GM19035 (cell line): ENCODE measurements at regions not wholly inside any gene's neighbourhood (a gene's known extent, or its start where the extent isn't known, plus 50 kb on each side); places are given as distances from the start of the nearest gene placed in this dataset.

Experiments
- ATAC-seq: cut with Tn5 transposase; IDR thresholded peaks from one replicate; pipeline ENCODE4 v1.9.1; 2021; ENCODE audit not compliant: unreplicated experiment

DNA sequence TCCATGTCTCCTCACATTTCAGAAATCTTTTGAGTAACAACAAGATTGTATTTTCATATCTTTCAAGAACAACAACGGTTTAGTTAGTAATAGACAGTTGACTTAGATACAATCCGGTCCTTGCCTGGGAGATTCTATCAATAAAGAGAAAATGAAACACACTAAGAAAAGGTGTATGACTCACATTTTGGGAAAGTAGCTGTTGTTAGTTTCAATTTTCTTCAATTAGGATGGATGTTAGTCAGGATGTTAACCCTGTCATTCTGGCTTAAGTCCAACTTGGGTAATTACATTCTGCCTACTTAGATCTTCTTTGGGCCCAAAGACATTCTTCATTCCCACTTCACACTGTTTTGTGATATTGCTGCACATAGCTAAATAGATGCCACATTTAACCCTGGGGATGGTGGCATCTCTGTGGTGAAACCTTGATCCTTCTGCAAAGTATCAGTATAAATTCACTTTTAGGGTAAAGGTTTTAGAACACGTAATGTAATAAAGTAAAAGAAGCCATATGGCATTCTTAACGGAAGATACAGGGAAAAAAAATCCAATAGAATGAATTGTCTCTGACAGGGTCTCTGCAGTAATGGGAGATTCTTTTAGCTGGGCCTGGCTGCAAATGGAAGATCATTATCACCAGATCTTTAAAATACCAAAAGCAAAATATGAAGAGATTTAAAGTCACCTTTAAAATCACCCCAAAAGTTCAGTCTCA is 365.5 kb downstream of the FIGN start:
- ATAC-seq: no peak

DNA sequence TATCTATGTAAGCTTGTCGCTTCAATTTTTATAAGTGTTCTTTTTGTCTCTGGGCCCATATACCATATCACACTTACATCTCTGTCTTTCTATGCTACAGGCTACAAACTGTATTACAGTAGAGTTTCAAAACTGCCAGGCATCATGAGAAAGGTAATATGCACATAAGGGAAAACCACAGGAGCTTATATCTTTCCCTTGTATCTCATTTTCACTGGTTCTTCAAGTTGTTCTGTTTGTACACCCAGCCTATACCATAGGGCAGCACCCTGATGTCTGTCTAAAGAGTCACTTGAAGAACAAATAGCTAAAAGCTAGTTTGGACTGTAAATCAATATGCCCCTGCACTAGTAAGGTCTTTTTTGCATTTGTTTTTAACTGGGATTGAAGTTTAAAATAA is 366.7 kb downstream of the FIGN start:
- no peak for ATAC-seq

DNA sequence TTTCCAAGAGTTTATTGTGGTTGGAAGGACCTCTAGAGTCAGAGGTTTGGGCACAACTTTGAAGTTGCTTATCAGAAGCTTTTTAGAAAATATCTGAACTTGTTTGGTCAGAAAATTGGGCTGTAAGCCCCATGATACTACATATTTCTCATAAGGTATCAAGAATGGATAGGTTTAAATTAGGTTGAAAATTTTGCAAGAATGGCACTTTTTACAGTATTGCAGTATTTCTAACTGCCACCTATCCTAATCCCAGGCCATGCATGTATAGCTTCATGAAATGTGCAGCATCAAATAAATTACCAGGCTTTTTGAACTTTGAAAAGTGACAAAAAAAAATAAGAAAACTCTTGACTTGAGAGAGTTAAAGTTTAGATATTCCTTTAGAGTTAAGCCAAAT is 367.2 kb downstream of the FIGN start:
- ATAC-seq: no peak

DNA sequence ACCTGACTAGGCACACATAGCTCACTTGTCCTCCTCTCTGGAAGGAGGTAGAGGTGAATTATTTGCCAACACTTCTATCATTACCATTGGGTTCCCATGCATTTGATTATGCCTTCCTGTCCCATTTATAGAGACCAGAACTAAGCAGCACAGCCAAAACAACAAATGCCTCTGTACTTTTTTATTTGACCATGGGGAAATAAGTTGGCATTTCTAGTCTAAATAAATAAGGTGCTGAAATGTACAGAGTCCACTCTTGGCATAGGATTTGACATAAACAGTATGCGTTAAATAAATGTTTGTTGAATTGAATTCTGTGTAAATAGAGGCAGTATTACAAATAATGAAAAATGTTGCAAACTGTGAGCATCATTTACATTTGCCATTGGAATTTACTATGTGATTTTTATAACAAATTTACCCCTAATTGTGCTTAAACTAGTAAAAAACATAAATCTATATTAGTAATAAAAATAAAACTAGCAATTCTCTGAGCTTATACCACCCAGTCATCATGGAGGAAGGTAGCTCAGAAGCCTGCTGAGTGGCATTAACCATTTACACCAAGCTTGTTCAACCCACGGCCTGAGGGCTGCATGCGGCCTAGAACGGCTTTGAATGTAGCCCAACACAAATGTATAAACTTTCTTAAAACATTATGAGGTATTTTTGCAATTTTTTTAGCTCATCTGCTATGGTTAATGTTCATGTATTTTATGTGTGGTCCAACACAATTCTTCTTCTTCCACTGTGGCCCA is 367.8 kb downstream of the FIGN start:
- no peak for ATAC-seq

DNA sequence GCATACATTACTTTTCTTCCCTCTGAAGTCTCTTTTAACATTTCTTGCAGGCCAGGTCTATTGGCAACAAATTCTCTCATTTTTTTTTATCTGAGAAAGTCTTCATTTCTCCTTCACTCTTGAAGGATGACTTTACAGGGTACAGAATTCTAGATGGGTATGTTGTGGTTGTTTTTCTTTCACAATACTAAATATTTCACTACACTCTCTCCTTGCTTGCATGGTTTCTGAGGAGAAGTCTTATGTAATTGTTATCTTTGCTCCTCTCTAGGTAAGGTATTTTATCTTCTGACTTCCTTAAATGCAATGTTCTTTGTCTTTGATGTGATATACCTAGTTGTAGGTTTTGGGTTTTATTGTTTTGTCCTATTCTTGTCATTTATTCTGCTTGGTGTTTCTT is 371.1 kb downstream of the FIGN start:
- ATAC-seq: no peak

DNA sequence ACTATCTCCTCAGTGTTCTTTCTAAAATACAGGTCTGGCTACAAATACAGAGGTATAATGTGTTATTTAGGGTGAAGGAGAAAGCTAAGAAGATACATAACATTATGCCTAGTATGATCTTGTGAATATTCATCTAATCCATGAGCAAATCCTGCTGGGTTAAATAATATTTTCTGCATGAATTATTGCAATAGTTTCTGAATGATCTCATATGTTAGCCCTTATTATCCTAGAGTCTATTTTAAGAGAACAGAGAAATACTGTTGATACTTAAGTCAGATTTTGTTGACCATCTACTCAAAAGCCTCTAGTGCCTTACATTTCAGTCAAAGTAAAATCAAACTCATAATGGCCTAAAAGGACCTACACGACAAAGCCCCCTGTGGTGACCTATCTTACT is 382.3 kb downstream of the FIGN start:
- ATAC-seq: no peak

DNA sequence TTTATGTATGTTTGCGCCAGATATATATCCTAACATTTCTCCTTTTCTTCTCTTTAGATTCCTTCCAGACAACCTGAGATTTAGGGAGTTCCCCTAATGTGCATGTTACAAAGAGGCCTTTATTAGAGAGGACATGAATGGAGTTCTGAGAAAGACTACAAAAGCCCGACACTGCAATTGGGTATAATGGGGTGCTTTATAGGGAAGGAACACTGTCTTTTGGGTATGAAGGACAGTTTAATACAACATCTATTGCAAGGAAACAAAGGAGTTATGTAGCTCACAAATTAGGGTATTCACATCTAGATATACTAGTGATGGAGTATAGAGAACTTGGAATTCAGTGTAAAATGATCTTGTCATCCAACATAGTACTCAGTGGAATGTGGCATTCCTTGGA is 383.8 kb downstream of the FIGN start:
- no peak for ATAC-seq

DNA sequence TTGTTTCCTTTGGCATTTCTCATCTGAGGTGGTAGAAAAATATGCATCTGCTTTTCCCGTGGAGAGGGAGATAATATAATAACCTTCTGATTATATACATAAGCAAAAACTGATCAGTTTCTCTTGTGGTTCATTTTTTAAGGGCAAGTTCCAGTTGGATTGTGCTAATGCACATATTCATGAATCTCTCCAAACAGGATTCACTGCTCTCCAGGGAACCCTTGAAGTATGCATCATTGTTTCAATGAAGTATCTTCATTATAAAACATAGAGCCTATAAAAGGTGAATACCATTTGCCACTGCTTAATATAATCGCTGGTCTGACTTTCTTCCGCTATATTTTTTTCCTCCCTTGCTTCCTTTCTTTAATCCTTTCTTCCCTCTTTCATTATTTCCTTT is 384.7 kb downstream of the FIGN start:
- ATAC-seq: no peak

DNA sequence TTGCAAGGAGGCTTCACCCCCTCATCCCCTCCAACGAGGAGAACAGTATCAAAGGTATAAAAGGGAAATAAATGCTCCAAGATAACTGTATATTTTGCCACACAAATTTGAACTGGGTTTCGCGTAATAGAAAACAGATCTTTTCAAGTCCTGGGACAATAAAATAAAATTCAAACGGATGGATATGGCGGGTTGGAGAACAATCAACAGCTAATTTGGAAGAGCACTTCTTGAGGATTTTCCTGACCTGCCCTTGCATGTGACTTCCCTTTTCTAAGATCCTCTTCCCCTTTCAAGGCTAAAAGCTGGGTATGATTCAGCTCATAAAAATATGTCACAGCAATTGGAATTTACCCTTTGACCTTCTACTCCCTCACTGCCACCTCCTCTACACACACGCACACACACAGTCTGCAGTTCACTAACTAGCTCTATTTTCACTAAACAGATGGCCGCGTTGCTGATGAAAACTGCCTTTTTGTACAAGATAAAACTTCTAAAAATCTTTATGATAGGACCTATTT is 386.9 kb downstream of the FIGN start:
- ATAC-seq: no peak

DNA sequence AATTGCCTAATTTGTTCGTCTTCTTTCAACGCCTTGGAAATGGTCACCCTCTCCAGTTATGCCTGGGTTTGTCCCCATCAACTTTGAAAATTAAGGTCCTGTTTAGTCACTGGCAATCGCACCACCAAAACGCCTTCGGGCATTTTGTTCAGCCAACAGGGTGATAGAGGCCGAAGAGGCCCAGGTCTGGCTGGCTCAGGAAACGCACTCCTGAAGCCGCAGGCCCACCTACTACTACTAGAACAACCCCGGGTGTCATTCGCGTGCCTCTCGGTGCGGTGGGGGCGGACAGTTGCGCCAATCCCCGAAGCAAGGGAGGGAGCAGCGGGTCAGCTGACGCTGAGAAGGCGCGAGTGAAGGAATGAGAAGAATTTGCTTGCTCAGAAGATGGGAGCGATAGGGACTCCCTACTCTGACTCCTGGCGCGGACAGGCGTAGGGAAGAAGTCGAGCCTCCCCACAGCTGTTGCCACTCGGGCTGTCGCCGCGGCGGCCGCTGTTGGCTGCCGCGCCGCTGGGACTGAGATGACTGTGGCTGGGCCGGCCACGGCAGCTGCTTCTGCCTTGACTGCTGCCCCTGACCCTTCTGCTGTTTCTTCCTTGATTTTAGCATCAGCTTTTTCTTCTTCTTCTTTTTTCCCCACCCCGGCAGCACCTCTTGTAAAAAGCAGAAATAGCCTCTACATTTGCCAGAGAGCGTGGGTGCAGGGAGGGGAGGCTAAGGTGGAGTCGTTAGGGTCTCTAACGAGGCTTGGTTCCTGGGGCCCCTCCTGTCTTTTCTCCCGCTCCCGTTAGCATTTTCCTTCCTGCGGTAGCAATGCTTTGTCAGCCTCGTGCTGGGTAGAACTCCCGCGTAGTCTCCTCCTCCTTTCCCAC is 387.6 kb downstream of the FIGN start:
- no peak for ATAC-seq

DNA sequence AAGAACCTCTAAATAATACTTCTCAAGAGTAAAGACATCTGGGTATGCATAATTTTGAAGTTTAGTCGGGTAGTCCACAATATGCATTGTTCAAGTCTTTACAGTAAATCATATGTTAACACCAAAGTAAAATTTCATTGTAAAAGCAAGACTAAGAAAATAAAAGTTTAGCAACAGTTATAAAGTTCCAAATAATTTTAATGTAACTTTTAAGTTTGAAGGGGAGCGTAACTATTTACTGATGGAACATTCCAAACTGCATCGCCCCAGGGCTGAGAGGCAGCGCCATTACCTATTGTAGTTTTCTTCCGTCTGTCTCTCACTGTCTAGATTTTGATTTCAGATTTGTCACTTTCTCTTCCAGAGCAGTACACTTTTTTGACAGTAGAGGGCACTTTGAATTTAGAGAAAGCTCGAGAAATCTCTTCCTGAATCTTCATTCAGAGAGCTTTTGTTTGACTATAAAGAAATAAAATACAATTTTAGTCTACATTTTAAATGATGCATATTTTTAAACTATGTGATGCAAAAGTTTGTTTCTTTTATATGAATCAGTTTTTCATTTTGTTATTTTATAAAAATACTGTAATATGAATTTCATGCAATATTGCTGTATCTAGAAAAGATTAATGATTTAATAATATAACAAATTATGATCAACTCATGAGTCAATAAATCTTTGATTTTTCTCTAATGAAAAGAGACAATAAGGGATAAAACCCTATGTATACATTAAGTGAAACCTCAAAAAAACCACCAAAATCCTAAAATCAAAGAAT is 389.8 kb downstream of the FIGN start:
- peak; percentile 91 for ATAC-seq

DNA sequence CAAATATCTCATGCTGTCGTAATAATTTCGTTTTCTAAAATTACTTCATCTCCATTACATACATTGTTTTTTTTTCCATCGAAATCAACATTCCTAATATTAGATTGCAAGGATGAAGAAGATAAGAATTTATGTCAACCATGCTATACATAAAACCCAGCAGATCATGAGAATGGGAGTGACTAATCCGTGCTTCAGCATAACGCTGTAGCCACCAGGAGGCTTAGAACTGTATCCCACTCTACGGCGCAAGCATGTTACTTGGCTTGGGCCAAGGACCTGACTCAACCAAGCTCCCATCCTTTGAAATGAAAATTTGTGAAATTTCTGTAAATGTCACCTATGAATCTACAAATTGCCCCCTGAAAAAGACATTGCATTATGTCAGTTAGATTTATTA is 392.5 kb downstream of the FIGN start:
- ATAC-seq: no peak

DNA sequence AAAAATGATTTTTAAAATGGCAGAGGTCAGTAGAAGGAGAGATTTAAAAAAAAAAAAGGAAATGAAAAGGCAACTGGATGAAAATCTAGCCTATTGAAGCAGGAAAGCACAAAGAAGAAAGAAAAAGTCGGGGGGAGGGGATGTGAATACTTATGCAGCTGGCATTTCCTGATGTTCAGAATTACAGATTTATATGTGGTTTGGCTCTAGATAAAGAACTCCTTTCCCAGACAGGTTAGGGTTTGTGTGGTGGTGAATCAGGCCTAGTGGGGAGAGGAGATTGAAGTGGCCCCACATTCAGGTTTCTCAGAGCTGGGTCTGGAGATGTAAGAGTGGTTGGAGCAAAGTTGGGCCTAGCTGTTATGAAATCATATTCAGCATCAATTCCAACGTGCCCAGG is 394.4 kb downstream of the FIGN start:
- no peak for ATAC-seq

DNA sequence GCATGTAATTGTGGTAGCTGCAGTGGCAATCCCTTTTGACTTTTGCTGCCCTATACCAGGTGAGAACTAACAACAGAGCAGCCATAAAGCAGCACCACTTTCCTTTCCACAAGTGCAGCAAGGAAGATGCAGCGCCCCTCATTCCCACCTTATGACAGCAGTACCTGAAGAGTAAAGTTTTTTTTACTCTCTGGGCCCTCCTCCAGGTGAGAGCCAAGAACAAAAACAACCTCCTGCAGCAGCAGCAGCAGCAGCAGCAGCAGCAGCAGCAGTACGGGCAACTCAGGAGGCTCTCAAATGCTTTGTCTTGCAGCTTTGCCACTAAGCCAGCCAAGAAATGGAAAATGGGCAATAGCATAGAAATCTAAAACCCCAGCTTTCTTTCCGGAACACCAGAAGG is 397.5 kb downstream of the FIGN start:
- no peak for ATAC-seq

DNA sequence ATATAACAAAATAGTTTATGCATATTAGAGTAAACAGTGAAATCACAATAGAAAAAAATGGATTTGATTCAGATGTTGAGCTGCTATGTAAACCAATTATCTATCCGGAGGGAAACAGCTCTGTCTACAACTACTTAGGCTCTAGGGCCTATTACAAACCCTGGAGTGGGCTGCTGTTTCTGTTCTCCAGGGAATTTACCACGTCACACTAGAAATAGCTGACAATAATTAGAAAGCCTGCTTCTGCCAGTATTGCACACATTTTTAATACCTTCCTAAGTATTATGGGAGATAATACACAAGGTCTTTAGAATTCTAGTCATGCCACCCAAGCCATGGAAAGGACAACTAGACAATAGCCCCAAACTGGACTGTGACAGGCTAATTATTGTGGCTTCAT is 411.1 kb downstream of the FIGN start:
- no peak for ATAC-seq

DNA sequence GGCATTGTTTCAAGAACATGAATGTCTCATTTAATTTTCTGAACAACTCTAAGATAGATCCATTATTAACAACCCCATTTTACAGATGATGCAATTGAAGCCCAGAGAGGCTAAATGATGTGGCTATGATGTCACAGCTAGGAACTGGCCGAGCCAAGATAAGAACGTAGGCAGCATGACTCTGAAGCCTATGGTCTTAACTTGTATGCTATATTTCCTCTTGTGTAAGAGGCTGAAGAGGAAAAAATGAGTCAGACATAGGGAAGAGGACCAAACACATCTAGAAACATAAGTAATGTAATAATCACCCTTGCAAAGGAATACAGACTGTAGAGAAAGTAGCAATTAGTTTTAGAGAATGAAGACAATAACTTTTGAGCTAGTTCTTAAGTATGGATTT is 416.8 kb downstream of the FIGN start:
- ATAC-seq: no peak

DNA sequence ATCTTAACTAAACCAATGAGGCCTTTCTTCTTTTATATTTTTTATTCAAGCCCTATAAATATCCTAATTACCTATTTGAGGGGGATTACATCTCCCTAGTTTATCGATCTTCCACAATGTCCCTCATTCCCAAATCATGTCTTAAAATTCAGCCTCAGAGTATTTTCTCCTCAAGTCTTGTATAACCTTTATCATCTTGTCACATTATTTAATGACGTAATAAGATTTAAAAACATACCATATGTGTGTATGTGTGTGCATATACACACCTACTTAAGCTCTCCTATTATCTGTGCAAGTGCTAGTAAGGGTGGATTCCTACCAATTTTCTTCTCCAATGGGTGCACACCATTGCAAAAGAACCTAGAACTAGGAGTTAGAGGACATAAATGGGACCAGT is 421.1 kb downstream of the FIGN start:
- no peak for ATAC-seq

DNA sequence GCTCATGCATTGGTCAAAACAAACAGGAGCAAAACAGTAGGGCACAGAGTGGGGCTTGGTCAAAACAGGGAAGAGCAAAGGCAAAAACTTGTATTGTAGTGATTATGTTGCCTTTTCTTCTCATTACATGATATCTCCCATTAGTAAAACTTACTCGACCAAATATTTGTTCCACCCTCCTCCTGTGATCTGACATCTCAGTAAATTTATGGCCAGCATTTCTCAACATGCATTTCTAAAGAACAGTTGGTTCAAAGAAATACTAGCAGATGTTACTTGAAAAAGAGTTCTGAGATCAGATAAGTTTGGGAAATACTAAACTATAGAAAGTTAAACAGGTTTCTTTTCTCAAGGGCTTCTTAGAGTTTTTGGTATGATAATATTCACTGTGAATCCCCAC is 423.1 kb downstream of the FIGN start:
- no peak for ATAC-seq

DNA sequence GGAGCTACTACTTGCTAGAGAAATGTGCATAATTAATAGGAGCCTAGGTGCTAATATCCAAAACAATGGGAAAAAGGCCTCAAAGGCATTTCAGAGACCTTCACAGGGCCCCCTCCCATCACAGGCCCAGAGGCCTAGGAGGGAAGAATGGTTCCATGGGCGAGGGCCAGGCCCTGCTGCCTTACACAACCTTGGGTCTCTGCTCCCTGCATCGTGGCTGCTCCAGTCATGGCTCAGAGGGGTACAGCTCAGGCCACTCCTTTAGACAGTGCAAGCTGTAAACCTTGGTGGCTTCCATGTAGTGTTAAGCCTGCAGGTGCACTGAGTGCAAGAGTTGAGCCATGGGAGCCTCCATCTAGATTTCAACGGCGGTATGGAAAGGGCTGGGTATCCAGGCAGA is 429.2 kb downstream of the FIGN start:
- ATAC-seq: no peak

DNA sequence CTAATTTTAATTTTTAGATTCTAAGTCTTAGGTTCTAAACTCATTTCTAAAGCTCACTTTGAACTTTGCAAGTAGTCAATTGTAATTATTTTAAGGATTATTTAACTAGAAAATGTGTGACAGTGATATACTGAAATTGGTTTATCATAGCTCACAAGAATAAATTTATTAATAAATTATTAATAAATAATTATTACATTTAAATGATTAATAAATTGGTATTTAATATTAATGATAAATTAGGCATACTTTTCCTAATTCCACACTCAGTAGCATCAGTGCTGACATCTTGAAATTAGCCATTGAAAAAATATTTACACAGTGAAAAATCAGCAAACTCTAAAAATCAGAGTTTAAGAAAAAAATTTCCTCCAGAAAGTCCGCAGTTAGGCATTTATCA is 433.7 kb downstream of the FIGN start:
- no peak for ATAC-seq

DNA sequence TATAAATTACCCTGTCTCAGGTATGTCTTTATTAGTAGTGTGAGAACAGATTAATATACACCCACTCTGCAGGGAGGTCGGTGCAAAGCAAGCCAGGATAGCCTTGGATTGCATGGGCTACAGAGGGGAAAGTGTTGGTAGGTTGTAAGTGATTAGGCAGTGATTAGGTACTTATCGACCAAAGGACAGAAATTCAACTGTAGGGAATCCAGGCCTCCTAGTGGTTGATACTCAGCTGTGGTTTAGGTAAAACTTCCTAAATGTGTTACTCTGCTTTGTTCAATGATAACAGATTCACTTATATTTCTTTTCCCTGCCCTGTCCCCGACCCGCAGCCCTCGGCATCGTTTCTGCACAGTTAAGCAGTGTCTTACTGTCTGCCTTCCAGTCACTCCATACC is 444.0 kb downstream of the FIGN start:
- no peak for ATAC-seq
